ENCODE measurements at regions not wholly inside any gene's neighbourhood (a gene's known extent, or its start where the extent isn't known, plus 50 kb on each side); places are given as distances from the start of the nearest gene placed in this dataset.
A peak's percentile ranks its signal among the peaks of the same experiment; 100 is the strongest.

DNA sequence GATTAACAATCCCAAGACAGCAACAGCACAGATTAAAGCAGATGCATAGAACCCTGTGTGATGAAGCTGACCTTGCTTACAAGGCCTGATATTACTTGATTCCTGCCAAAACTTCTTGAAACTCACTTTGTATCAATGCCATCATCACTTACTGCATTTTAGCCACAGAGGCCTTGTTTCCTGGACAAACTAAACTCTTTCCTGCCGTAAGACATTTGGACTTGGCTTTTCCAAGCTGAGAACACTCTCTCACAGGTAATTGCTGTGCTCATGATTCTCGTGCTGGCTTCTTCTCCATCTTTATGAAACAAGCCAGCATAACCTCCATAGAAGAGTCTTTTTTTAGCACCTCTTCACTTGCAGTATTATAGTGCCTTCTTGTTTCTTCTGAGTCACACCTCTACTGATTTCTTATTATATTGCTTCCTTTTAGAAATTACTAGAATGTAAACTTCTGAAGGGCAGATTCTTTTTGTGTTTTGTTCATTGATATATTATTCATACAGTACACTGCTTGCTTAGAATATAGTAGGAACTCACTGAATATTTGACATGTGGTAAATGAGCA is 456.5 kb upstream of the ZNF608 start:
- Histone ChIP-seq H3K4me3 (no peak overlapping the region), H3K27me3 (no peaks in the 10 kb centered on the region), H3K9me3 (no peaks in the 10 kb centered on the region), H3K4me1 (peaks cover 0 to 4% of the 10 kb centered on the region in 2 donors), H3K36me3 (no peaks in the 10 kb centered on the region), H3K27ac (peak overlapping the region in 1 of 2 donors; percentile 21)
- no peak for DNase-seq
- intact Hi-C loops (cut with DNase I; ENCODE audit: low total_unique reads) = no loop called here
- TF ChIP-seq, protein P1, sequence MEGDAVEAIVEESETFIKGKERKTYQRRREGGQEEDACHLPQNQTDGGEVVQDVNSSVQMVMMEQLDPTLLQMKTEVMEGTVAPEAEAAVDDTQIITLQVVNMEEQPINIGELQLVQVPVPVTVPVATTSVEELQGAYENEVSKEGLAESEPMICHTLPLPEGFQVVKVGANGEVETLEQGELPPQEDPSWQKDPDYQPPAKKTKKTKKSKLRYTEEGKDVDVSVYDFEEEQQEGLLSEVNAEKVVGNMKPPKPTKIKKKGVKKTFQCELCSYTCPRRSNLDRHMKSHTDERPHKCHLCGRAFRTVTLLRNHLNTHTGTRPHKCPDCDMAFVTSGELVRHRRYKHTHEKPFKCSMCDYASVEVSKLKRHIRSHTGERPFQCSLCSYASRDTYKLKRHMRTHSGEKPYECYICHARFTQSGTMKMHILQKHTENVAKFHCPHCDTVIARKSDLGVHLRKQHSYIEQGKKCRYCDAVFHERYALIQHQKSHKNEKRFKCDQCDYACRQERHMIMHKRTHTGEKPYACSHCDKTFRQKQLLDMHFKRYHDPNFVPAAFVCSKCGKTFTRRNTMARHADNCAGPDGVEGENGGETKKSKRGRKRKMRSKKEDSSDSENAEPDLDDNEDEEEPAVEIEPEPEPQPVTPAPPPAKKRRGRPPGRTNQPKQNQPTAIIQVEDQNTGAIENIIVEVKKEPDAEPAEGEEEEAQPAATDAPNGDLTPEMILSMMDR (IDR thresholded peaks at IDR 0.05) = no peak
- TF ChIP-seq POLR2A (IDR thresholded peaks at IDR 0.05) = no peak

DNA sequence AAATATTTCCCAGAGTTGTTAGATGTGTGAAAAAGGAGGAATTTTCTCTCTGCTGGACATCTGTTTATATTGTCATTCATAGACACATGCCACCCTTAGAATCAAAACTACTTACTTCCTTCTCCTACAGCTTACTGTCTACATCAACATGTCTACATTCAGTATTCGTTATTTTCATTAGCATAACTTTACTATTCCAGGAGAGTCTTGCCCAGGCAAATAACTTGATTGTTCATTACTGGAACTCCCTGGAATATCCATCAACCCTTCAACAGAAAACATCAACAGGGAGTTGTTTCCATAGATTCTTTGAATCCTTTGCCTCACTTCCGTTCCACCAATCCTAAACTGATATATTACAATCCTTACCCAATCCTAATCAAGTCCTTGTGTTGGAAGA is 457.5 kb upstream of the ZNF608 start:
- Histone ChIP-seq H3K27ac (no peak overlapping the region), H3K27me3 (no peaks in the 10 kb centered on the region), H3K9me3 (no peaks in the 10 kb centered on the region), H3K4me3 (no peak overlapping the region), H3K36me3 (no peaks in the 10 kb centered on the region), H3K4me1 (peaks cover 0 to 4% of the 10 kb centered on the region in 2 donors)
- TF ChIP-seq, protein P1 (IDR thresholded peaks at IDR 0.05) = no peak
- no peak for TF ChIP-seq POLR2A (IDR thresholded peaks at IDR 0.05)
- intact Hi-C loops (cut with DNase I; ENCODE audit: low total_unique reads) = no loop called here
- DNase-seq = no peak

DNA sequence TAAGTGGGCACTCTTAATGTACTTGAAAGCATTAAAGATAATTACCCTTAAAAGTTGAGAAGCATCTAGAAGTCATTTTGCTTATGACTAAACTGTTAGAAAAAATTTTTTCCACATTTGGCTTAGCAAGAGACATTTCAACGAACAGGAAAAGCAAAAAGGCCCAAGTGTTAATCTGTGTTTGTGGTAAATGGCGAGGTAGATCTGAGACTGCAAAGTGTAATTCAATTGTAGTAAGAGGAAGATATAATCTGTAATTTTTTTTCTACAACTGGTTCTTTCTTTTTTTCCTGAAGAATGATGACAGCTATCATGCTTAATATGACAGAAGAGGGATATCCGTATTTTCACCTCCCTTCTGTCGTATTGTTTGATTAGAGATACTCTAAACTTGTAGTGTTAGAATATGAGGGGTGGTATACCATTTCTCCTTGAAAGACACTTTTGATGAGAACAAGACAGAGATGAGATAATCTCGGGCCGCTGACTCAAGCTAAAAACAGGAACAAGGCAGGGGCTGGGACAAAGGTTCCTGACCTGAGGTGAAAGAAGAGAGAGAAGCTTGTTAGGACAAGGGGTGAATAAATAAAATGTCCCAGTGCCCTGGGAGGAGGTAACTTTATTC is 459.3 kb upstream of the ZNF608 start:
- H3K4me3 ChIP-seq = no peak overlapping the region
- no peaks in the 10 kb centered on the region for H3K4me1 ChIP-seq
- DNase-seq = no peak
- no peaks in the 10 kb centered on the region for H3K27me3 ChIP-seq
- intact Hi-C loops (cut with DNase I; ENCODE audit: low total_unique reads) = no loop called here
- no peak overlapping the region for H3K27ac ChIP-seq
- H3K9me3 ChIP-seq = no peaks in the 10 kb centered on the region
- no peaks in the 10 kb centered on the region for H3K36me3 ChIP-seq
- TF ChIP-seq POLR2A (IDR thresholded peaks at IDR 0.05) = no peak
- TF ChIP-seq, protein P1 (IDR thresholded peaks at IDR 0.05) = no peak

DNA sequence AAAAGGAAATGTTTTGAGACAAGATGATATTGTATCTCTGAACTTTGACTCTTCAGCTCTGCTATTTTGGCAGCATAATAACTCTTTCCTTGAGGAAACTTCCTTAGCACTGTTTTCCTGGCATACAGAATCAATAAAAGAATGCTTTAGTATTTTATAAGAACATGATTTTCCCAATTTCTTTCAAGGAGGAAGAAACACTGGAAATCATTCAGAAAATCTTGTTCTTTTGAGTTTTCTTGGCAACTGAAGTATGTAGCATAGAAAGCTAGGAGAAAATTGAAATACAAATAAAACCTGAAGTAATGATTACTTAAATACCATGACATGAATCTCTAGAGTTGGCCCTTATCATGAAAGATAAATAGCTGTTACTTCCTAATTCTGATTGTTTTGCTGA is 461.4 kb upstream of the ZNF608 start:
- no peaks in the 10 kb centered on the region for H3K9me3 ChIP-seq
- no peaks in the 10 kb centered on the region for H3K36me3 ChIP-seq
- DNase-seq = no peak
- H3K27ac ChIP-seq = no peak overlapping the region
- intact Hi-C loops (cut with DNase I; ENCODE audit: low total_unique reads) = no loop called here
- TF ChIP-seq, protein P1 (IDR thresholded peaks at IDR 0.05) = no peak
- no peak for TF ChIP-seq POLR2A (IDR thresholded peaks at IDR 0.05)
- no peaks in the 10 kb centered on the region for H3K27me3 ChIP-seq
- H3K4me3 ChIP-seq = no peak overlapping the region
- no peaks in the 10 kb centered on the region for H3K4me1 ChIP-seq

DNA sequence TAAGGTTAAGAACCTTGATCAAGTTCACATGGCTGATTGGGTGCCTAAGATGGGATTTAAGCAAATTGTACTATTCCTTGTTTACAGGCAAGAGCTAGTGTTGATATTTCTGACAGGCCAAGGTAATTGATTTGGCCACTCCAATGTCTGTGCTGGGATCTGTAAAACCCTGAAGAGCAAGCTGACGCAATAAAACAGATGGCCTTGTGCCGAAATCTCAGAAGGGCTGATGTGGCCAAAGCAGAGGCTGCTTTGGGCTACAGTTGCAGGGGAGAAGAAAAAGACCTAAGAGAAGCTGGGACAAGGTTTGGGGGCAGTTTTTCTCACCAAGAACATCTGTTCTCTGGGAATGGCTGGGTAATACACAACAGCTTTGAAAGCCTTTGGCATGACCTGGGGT is 463.2 kb upstream of the ZNF608 start:
- intact Hi-C loops (cut with DNase I; ENCODE audit: low total_unique reads) = no loop called here
- no peaks in the 10 kb centered on the region for H3K4me1 ChIP-seq
- no peak for DNase-seq
- no peaks in the 10 kb centered on the region for H3K9me3 ChIP-seq
- no peak overlapping the region for H3K27ac ChIP-seq
- H3K36me3 ChIP-seq = no peaks in the 10 kb centered on the region
- TF ChIP-seq, protein P1 (IDR thresholded peaks at IDR 0.05) = no peak
- no peak for TF ChIP-seq POLR2A (IDR thresholded peaks at IDR 0.05)
- no peak overlapping the region for H3K4me3 ChIP-seq
- no peaks in the 10 kb centered on the region for H3K27me3 ChIP-seq
